ENCODE measurements at regions not wholly inside any gene's neighbourhood (a gene's known extent, or its start where the extent isn't known, plus 50 kb on each side); places are given as distances from the start of the nearest gene placed in this dataset.

GRCh38 chr18:78126106-78126505 lies 853.5 kb upstream of the SALL3 start:
- TF ChIP-seq EZH2 (IDR thresholded peaks at IDR 0.05; ENCODE audit: low read length, missing control alignments) (no peak), CTCF (conservative IDR thresholded peaks at IDR 0.05 in 1 of 2, IDR thresholded peaks at IDR 0.05 in 1 of 2; ENCODE audit: low read depth in 1 of 2, low read length in 2 of 2) (no peak)
- no peaks in the 10 kb centered on the region for H3K36me3 ChIP-seq (ENCODE audit: control insufficient read depth, insufficient read depth, low read length)
- DNase-seq (ENCODE audit: low read depth in 2 of 2), result no peak
- H3K4me3 ChIP-seq (replicated peaks in 1 of 4; ENCODE audit: control extremely low read depth in 1 of 4, insufficient read depth in 1 of 4, low read depth in 3 of 4, low read length in 4 of 4), result no peak overlapping the region
- H2AFZ ChIP-seq (ENCODE audit: low read length), result no peak overlapping the region
- H3K9ac ChIP-seq (ENCODE audit: insufficient read depth, low read length), result no peak overlapping the region
- no peaks in the 10 kb centered on the region for H3K4me1 ChIP-seq (ENCODE audit: control insufficient read depth, extremely low read depth, insufficient read depth, low read length)
- H3K27me3 ChIP-seq (ENCODE audit: control insufficient read depth, insufficient read depth, low read length), result no peaks in the 10 kb centered on the region
- no peaks in the 10 kb centered on the region for H4K20me1 ChIP-seq (ENCODE audit: control insufficient read depth, extremely low read depth, insufficient read depth, low read length)
- peaks cover 7% of the 10 kb centered on the region for H3K9me3 ChIP-seq (ENCODE audit: control insufficient read depth, insufficient read depth, low read depth, low read length)
- no peaks in the 10 kb centered on the region for H3K79me2 ChIP-seq (ENCODE audit: control insufficient read depth, insufficient read depth, low read length)
- H3K4me2 ChIP-seq (ENCODE audit: extremely low read depth, insufficient read depth, low read length), result no peak overlapping the region
- H3K27ac ChIP-seq (ENCODE audit: insufficient read depth, low read length), result no peak overlapping the region

GRCh38 chr18:78126536-78126935 lies 853.1 kb upstream of the SALL3 start:
- DNase-seq (ENCODE audit: low read depth in 2 of 2), result no peak
- Histone ChIP-seq H3K27me3 (ENCODE audit: control insufficient read depth, insufficient read depth, low read length) (no peaks in the 10 kb centered on the region), H3K4me1 (ENCODE audit: control insufficient read depth, extremely low read depth, insufficient read depth, low read length) (no peaks in the 10 kb centered on the region), H3K9me3 (ENCODE audit: control insufficient read depth, insufficient read depth, low read depth, low read length) (peaks cover 7% of the 10 kb centered on the region), H3K4me3 (replicated peaks in 1 of 4; ENCODE audit: control extremely low read depth in 1 of 4, insufficient read depth in 1 of 4, low read depth in 3 of 4, low read length in 4 of 4) (no peak overlapping the region), H3K27ac (ENCODE audit: insufficient read depth, low read length) (no peak overlapping the region), H3K4me2 (ENCODE audit: extremely low read depth, insufficient read depth, low read length) (no peak overlapping the region), H3K9ac (ENCODE audit: insufficient read depth, low read length) (no peak overlapping the region), H3K79me2 (ENCODE audit: control insufficient read depth, insufficient read depth, low read length) (no peaks in the 10 kb centered on the region), H4K20me1 (ENCODE audit: control insufficient read depth, extremely low read depth, insufficient read depth, low read length) (no peaks in the 10 kb centered on the region), H2AFZ (ENCODE audit: low read length) (no peak overlapping the region), H3K36me3 (ENCODE audit: control insufficient read depth, insufficient read depth, low read length) (no peaks in the 10 kb centered on the region)
- TF ChIP-seq CTCF (conservative IDR thresholded peaks at IDR 0.05 in 1 of 2, IDR thresholded peaks at IDR 0.05 in 1 of 2; ENCODE audit: low read depth in 1 of 2, low read length in 2 of 2) (no peak), EZH2 (IDR thresholded peaks at IDR 0.05; ENCODE audit: low read length, missing control alignments) (no peak)

- Histone ChIP-seq H3K9ac (ENCODE audit: insufficient read depth, low read length) (no peak overlapping the region), H3K27ac (ENCODE audit: insufficient read depth, low read length) (no peak overlapping the region), H3K4me2 (ENCODE audit: extremely low read depth, insufficient read depth, low read length) (no peak overlapping the region), H2AFZ (ENCODE audit: low read length) (no peak overlapping the region), H3K27me3 (ENCODE audit: control insufficient read depth, insufficient read depth, low read length) (no peaks in the 10 kb centered on the region), H3K4me1 (ENCODE audit: control insufficient read depth, extremely low read depth, insufficient read depth, low read length) (no peaks in the 10 kb centered on the region), H3K9me3 (ENCODE audit: control insufficient read depth, insufficient read depth, low read depth, low read length) (peaks cover 7% of the 10 kb centered on the region), H3K36me3 (ENCODE audit: control insufficient read depth, insufficient read depth, low read length) (no peaks in the 10 kb centered on the region), H3K4me3 (replicated peaks in 1 of 4; ENCODE audit: control extremely low read depth in 1 of 4, insufficient read depth in 1 of 4, low read depth in 3 of 4, low read length in 4 of 4) (no peak overlapping the region), H3K79me2 (ENCODE audit: control insufficient read depth, insufficient read depth, low read length) (no peaks in the 10 kb centered on the region), H4K20me1 (ENCODE audit: control insufficient read depth, extremely low read depth, insufficient read depth, low read length) (no peaks in the 10 kb centered on the region)
- TF ChIP-seq CTCF (conservative IDR thresholded peaks at IDR 0.05 in 1 of 2, IDR thresholded peaks at IDR 0.05 in 1 of 2; ENCODE audit: low read depth in 1 of 2, low read length in 2 of 2), result no peak
- TF ChIP-seq EZH2 (IDR thresholded peaks at IDR 0.05; ENCODE audit: low read length, missing control alignments), result no peak
- DNase-seq (ENCODE audit: low read depth in 2 of 2), result no peak
These were observed 852.6 kb upstream of the SALL3 start for GRCh38 chr18:78127041-78127440.

Measured in fibroblast of lung (primary cell).